Fibroblast of skin of right biceps (primary cell): ENCODE measurements at regions not wholly inside any gene's neighbourhood (a gene's known extent, or its start where the extent isn't known, plus 50 kb on each side); places are given as distances from the start of the nearest gene placed in this dataset.
"Not testable (repeated sequence)": the region's sequence is repeated elsewhere in the genome, so short reads cannot be mapped to it uniquely, and the experiment has no call there.

Experiments
- DNase-seq: peaks from one replicate; pipeline ENCODE4 v3.0.0-alpha.2; 2013

DNA sequence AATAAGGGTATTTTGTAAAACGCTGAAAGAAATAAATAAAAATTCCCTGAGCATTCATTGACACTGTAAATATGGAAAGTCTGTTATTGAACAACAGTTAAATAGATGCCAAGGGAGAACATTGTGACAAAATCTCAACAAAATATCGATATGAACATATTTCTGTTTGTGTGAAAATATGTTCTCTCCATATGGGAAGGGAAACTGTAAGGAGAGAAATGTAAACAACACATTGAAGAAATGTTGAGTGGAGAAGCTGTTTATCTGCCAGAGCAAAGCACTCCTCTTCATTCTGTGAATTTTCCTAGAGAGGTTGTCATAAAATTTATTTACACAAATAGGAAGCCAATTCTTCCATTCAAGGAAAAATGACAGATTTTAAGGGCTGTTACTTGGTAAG lies 57.1 kb upstream of the EOMES start:
- no peak for DNase-seq

DNA sequence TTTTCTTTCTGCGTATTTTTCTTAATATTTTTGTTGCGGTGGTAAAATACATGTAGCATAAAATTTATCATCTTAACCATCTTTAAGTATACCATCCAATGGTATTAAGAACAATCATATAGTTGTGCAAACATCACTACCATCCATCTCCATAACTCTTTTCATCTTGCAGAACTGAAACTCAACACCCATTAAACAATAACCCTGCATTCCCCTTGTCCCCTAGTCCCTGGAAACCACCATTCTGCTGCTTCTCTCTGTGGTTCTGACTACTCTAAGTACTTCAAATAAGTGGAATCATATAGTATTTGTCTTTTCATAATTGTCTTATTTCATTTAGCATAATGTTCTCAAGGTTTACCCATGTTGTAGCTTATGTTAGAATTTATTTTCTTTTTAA lies 67.3 kb upstream of the EOMES start:
- no peak for DNase-seq

DNA sequence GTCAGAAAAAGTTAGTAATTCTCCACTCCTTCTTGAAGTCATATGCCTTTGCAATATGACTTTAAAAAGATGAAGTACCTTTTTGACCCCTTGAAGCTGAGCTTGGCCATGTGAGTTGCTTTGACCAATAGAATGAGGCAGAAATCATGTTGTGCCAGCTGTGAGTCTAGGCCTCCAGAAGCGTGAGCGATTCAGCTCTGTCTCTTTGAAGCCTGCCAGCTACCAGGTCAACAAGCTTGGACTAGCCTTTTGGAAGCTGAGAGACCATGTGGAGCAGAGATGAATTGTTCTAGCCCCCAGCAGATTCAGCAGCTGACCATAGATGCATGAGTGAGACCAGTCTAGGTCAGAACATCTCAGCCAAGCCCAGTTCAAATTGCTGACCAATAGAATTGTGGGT lies 69.8 kb upstream of the EOMES start:
- no peak for DNase-seq

DNA sequence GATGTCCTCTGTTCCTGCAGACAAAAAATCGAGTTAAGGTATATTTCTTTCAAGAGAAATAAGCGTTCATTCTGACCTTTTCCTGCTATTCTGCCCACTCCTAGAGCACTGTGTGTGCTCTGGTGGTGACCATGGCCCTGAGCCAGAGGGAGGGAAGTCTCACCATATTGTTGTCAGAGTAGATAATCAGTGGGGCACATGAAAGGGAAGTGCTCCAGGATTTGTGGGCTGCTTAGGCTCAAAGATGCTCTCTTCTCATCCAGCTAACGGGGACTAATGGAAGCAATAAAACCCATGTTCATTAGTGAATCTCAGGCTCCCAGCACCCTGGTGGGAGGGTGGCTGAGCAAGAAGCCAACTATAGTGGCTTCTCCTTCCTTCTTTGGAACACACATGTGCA lies 70.7 kb upstream of the EOMES start:
- DNase-seq, result no peak

DNA sequence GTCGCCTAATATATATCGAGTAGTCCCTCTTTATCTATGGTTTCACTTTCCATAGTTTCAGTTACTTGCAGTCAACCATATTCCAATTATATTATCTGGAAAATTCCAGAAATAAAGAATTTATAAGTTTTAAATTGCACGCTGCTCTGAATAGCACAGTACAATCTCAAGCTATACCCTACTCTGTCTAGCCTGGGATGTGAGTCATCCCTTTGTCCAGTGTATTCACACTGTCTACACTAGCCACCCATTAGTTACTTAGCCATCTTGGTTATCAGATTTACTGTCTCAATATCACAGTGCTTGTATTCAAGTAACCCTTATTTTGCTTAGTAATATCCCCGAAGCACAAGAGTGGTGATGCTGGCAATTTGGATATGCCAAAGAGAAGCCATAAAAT lies 72.1 kb upstream of the EOMES start:
- no peak for DNase-seq

DNA sequence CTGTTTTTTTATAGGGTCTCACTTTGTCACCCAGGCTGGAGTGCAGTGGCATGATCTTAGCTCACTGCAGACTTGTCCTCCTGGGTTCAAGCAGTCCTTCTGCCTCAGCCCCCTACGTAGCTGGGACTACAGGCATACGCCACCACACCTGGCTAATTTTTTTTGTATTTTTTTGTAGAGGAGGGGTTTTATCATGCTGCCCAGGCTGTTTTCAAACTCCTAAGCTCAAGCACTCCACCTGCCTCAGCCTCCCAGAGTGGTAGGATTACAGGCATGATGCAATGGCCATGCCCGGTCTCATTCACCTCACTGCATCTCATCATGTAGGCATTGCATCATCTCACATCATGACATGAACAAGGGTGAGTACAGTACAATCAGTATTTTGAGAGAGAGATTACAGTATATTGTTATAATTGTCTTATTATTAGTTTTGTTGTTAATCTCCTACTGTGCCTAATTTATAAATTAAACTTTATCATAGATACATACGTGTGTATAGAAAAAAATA lies 74.3 kb upstream of the EOMES start:
- DNase-seq, result no peak

DNA sequence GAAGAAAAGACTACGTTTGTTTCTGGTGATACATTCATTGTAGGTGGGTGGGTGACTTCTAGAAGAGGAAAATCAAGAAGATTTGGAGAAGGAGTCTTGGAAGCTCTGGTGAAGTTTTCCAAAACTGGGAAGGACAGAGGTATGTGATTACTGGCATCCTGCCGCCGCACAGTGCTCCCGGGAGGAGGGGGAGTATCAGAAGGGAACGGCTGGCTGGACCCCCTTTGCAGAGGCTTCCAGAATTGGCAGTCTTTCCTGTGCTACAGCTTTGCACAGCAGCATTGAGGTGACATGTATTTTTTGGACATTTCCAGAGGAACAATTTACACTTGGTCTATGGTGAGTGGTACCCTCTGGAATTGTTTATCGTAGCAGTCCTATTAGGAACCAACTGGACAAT lies 75.7 kb upstream of the EOMES start:
- DNase-seq, result no peak

DNA sequence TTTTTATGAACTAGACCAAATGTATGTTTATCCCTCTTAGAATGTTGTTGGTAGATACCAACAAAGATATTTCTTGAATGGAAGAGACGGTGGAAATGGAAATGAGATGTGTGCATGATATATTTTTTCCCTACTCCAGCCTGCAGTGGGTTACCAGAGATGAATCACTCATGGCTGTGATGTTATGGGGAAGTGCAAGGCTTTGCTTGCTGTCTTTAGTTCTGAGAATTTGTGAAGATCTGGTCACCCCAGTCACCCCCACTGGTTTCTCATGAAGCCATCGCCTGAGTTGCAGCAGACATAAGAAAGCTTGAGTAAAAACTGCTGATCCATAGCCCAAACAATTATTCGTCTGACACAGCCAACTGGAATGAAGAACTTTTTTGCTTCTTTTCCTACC lies 78.1 kb upstream of the EOMES start:
- no peak for DNase-seq

DNA sequence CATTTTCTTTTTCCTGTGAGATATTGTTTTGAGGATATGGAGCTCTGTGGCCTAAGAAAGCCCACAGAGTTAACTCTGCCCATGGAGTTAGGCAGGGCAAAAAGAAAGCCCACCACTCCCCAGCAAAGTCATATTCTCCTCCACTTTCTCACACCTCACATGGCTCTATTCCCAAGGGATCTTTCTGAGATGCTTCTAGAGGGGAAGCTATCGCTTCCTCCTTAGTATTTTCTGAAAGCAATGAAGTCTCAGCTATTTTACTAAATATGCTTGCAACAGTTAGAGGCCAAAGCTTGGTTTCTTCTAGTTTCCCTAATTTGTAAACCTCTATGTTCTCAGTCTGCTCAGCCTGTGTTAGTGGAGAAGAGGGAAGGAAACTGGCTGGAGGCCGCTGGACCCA lies 80.3 kb upstream of the EOMES start:
- DNase-seq, result no peak

DNA sequence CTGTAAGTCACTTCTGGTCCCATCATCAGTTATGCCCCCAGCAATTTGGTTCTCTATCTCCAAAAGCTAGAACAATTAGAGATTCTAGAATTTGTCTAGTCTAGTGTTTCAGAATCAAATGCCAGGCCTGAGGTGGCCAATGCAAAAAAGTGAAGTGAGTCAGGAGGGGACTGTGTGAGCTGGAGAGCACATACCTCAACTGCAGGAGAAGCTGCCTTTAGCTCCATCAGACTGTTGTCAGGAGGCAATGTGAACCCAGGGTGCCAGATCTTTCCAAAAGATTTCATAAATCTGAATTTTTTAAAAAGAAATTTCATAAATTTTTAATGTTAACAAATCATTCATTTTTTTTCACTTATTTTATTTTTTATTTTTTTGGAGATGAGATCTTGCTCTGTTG lies 80.7 kb upstream of the EOMES start:
- no peak for DNase-seq

DNA sequence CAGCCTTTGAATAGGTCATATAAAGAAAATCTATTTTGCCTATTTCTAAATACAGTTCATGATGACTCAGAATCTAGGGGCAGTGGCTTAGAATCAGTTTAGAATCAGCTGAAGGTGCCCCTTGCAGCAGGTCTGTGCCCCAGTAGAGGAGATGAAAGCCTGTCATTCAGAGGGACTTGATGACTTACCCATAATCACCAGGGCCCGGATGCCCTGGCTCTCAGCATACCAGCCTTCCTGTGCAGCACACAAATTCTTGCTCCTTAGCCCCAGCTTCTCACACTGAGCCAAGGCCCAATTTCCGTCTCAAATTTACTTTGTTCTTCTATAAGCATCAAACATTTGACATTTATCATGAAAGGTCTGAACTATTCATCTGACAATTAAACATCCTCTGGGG lies 83.2 kb upstream of the EOMES start:
- no peak for DNase-seq

DNA sequence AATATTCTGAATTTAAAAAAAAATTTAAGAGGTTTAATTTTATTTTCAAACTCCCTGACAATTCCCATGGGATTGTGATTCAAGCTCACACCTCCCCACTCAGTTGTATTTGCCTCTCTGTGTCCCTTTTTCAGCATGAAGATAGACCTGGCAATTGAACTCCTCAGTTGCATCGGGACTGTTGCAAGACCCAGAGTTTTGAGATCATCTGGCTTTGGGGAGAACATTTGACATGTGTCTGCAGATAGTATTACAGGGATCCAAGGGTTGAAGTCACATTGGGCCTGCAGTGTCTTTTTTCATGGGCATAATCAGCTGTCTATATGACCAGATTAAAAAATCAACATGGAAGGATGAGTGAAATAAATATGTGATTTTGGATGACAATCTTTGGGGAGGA lies 91.1 kb upstream of the EOMES start:
- no peak for DNase-seq

DNA sequence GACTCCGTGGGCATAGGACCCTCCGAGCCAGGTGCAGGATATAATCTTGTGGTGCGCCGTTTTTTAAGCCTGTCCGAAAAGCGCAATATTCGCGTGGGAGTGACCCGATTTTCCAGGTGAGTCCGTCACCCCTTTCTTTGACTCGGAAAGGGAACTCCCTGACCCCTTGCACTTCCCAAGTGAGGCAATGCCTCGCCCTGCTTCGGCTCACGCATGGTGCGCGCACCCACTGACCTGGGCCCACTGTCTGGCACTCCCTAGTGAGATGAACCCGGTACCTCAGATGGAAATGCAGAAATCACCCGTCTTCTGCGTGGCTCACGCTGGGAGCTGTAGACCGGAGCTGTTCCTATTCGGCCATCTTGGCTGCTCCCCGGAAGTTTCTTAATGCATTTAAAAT lies 99.5 kb upstream of the EOMES start:
- DNase-seq, result not testable (repeated sequence)

DNA sequence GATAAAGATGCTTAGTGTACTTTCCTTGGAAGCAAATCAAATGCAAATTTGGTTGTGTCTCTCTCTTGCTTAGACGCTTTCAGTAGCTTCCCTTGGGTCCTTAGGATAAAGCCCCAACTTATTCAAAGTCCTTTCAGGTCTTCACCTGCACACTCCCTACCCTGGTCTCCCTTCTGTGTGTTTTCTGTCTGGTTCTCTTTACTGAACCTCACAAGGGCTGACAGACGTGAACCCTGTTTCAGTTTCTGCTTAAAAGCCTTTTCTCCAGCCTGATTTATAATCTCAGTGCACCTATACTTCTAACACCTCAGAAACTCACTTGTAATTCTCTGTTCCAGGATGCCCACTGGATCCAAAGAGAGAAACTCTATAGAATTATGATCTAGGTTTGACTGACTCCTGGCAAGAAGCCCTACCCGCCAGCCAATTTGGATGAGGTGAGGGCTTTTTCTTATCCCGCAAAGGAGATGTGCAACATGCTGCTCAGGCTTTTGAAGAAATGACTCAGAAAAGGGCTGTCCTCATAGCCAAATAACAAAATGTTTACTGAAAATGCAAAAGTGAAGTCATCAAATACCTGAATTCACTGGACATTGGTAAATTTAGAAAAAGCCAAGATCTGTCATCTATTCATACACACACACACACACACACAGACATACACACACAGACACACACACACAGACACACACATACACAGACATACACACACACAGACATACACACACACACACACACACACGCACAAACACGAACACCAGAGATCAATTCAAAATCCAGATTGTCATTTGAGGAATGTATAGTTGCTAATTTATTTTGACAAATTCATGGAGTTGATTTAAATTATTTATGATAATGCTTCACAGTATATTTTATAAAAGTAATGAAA lies 102.4 kb upstream of the EOMES start:
- no peak for DNase-seq

DNA sequence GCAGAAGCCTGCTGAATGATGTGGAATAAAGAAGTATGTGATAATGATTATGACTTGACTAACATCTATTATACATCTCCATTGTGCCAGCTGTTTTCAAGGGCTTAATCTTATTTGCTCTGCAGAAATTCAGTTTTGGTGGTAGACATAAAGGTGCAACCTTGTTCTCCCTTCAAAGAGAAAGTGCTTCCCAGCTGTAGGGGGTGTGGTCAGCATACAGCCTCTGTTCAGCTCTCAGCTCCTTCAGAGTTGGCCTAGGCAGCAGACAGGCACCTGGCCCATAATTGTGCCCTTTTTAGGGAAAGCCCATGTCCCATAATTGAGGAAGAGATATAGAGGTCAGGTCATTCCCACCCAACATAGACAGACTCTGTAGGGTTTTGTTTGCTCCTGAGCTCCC lies 104.3 kb upstream of the EOMES start:
- DNase-seq, result no peak

DNA sequence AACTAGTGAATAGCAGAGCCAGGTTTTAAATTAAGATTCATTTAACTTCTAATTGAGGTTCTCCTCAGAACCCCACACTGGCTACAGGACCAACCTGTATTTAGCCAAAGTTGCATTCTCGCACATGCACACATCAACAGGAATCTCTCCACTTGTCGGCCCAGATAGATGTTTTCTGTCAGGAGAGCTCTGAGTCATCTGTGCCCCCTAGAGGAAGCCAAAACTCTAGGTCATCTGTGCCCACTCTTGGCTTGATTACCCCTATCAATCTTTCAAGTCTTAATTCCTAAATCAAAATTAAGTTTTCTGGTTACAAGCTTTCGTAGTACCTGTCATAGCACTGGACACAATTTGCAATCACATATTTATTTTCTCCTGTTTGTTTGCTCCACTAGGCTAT lies 104.9 kb upstream of the EOMES start:
- DNase-seq, result no peak

DNA sequence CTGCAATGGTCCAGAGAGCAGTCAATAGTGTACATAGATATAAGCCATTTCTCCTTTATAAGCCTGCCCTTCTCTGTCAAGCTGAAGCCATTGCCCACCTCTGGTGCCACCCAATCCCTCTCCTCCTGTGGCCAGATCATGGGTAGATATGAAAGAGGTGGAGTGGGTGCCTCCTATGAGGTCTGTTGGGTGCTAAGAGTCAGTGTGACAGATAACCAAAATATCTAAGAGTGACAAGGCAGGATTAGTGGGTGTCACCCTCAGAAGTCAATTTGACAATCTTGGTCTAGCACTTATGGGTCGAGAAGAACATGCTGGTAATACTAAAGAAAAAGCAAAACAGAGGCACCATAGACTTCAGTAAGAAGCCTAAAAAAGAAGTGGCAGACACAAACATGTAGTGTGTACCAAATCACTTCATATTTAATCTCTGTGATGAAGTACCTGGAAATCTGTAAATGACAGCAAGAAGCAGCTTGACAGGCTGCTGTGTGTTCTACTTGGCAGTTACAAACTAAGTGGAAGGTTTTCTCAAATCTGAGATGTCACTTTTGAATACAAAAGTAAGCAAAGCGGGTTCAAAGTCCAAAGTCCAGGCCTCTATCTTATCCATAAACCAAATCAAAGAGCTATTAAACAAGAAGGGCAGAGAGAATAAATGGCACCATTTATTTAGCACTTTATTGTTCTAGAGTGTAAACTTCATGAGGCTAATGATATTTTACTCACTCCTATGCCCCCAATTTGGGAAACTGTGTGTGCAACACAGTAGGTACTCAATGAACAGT lies 118.9 kb upstream of the EOMES start:
- DNase-seq, result no peak

DNA sequence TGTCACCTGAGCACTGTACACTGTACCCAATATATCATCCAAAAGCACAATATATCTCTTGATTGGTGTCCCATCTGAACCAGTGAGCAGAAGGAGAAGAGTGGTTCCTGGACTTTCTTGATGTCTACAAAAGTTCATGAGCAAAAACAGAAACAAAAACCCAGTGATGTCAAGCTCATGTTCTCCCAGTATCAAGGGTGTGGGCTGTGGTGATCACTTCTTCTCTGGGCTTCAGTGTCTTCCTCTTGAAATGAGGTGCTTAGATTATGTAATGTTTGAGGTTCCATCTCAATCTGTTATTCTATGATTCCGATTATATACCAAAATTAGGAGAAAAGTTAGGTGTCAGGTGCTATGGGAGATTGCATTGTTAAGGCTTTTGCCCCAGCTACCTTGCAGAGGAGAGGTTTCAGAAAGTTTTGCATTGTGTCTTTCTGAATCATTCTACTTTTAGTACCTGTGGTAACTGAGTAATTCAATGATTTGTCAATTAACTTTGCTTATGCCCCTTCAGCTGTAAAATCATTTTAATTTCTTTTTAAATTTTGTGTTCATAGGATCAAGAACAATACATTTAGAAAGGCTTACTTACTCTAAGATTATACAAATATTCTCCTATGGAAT lies 122.0 kb upstream of the EOMES start:
- no peak for DNase-seq

DNA sequence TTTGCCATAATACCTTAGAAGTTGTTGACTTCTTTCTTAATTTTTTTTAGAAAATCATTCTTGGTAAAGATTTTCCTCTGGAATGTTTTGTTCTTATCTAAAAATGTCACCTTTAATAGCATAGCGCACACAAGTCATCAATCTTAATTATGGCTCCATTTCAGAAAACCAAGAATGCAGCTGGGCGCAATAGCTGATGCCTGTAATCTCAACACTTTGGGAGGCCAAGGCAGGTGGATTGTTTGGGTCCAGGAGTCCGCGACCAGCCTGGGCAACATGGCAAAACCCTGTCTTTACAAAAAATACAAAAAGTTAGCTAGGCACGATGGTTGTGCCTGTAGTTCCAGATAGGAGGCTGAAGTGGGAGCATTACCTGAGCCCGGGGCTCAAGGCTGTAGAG lies 125.6 kb upstream of the EOMES start:
- DNase-seq, result no peak

DNA sequence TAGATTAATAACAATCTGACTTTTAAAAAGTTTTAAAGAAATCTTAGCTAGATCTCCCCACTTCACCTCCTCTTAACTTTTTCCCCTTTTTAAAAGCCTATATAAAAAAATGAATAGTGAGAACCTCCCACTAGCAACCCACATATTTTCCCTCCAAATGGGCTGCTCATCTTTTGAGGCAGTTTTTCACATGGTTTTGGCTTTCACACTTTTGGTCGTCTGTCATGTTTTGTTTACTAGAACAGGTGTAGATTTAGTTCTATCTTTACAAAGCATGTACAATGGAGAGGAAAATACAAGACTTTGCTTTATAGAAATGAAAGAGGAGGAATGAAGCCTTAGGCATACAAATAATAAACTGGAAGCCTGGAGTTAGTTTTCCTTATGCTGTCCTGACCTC lies 126.7 kb upstream of the EOMES start:
- DNase-seq, result no peak

DNA sequence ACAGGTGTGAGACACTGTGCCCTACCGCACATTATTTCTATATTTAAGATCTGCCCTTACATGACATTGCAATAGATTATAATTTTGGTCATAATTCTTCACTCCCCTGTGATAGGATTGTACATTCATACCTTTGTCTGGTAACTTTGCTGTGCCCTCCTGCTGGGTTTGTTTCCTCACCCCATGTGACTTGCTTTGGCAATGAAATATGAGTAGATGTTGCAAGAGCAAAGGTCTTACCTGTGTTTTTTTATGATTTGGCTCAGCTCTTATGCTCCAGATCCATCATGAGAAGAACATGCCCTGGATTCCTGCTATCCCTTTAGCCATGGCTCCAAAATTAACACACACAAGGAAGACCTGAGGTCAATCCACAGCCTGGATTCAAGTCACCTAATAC lies 137.7 kb upstream of the EOMES start:
- no peak for DNase-seq

DNA sequence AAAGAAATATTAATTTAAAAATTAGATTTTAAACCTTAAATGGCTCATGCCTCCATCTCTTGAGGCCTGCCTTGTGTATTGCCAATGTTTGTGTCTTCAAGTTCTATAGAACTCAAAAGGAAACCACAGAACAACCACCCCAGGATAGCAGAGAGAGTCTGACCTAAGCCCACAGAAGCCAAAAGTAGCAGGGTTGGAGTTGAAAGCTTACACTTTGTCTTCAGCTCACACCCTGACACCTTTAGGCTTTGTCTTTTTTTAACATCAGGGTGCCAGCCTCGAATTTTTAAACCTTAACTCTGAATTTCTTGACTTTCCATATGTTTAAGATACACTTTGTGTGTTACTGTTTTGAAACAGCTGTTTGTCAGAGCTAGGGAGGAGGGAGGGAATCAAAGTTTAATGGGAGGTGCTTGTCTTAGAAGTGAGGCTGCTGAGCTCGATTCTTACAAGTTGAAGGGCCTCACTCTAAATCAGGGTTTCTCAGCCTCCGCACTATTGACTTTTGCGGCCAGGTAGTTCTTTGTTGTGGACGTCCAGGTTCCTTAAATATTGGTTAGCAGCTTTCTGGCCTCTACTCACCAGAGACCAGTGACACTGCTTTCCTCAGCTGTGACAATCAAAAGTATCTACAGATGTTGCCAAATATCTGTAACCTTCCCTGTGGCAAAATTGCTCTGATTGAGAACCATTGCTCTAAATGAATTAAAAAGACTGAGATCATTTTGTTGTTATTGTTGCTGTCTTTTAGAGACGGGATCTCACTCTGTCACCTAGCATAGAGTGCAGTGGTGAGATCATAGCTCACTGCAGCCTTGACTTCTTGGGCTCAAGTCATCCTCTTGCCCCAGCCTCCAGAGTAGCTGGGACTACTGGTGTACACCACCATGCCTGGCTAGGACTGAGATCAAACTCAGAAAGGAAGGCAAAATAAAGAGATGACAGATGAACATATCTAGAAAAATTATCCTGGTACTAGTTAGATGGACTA lies 139.2 kb upstream of the EOMES start:
- no peak for DNase-seq

DNA sequence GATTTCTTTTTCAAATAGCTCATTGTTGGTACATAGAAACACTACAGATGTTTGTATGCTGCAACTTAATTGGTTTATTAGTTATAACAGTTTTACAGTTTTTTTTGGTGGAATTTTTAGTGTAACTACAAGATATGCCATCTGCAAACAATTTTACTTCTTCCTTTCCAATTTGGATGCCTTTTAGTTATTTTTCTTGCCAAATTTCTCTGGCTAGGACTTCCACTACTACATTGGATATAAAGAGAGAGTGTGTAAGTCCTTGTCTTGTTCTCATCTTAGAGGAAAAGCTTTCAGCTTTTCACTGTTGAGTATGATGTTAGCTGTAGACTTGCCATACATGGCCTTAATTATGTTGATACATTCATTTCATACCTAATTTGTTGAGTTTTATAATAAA lies 143.6 kb upstream of the EOMES start:
- DNase-seq, result no peak
